Stimulated activated CD4-positive, alpha-beta T cell treated with anti-CD3 and anti-CD28 coated beads, Interleukin-2, amount 100 ng/mL, for 4 hours (primary cell): ENCODE measurements at regions not wholly inside any gene's neighbourhood (a gene's known extent, or its start where the extent isn't known, plus 50 kb on each side); places are given as distances from the start of the nearest gene placed in this dataset.

Experiments
- DNase-seq: peaks from one replicate; pipeline ENCODE4 v3.0.0-alpha.2; 2020; ENCODE audit warnings: low read depth

DNA sequence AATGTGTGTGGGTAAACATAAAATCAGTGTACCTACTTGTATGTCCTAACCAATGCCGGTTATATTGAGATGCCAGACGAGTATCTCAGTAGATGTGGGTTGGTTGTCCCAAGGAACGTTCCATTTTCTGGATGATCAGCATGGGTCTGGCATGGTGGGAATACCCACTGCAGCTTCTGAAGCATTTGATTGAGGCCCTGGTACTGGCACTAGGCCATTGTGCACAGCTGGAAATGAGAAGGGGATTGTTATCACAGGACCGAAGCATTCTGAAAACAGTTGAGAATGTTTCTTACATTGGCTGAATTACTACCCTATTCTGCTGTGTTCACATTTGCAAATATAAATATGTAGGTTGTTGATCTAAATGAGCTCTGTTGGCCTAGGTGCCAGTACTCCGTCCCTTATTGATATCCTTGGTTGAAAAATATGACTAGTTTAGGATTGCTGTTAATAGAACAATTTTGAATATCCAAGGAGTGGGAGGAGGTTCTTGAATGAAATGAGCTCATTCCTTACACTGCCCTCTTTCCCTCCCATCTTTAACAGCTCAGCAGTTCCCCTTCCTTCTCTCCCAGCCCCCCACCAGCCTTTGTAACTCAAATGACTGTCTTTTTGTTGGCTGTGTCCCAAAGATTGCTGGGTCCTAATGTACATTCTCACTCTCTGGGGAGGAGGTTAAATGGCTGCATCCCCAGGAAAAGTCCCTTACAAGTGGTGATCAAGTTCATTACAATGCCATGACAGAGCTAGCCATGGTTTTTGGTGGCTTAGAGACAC is 293.3 kb upstream of the TPM1 start:
- no peak for DNase-seq

DNA sequence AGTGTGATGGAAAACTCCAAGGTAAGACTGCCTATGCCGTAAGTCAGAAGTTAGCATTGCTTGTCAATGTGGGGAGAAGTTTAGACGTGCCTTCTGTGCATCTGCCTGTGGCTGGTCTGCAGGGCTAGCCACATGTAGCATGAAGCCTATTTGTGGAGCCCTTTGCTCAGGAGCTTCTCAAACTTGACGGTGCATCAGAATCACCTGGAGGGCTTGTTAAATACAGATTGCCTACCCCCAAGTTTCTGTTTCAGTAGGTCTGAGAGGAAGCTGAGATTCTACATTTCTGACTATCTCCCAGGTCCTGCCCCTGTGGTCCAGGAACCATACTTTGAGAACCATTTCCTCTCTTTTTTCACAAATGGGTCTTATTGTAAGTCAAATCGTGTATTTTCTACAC is 292.1 kb upstream of the TPM1 start:
- DNase-seq, result no peak

GRCh38 chr15:62752657-62753517 is 289.7 kb upstream of the TPM1 start:
- no peak for DNase-seq

DNA sequence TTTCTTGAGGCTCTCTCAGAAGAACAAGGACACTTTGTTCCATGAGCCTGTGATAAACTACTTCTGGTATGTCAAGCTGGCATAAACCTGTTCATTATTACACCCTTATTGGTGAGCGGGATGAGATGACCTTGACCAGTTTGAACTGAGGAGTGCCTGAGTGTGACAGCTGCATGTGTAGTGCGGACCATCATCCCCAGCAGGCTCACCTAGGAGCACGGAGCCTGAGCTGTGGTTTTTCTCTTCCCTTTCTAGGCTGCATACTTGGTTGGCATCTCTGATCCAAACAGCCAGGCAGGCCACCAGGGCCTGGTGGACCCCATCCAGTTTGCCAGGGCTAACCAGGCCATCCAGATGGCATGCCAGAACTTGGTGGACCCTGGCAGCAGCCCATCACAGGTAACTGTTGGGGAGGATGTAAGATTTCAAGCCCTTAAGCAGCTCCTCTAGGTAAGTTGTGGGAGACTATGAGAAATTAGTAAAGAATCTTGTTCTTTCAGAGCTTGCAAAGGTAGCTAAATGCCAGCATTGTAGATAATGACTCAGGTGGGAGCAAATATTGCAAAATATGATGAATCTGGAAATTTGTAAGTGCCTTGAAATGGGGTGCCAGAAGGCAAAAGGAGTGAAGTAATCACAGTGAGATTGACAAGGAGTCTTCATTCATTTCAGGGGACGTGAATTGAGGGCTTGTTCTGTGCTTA is 288.9 kb upstream of the TPM1 start:
- no peak for DNase-seq

DNA sequence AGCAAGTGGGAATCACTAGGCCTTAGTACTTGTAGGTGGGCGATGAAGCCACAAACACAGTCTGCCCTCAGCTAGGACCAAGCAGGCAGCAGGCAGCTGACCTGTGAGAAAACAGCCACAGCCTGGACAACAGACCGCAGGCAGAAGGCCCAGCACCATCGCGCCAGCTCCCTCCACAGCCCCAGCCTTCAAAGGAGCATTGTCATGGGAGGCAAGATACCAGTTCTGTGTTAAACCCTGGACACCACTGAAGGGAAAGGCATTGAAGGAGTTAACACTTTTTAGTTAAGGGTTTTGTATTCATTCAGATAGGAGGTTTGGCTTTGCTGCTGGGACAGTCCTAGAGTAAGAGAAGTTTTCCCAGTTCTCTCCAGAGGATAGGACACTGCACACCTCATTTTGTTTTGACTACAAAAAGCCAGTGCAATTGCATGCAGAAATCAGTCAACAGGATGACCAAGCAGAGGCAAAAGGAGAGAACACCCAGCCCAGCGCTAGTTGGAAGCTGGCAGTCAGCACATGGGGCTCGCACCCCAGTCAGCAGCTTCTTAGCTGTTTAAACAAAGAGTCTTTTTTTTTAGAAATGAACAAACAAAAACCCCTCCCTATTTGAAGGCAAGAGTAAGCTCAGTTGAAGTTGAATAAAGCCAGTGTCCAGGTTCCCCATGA is 286.1 kb upstream of the TPM1 start:
- no peak for DNase-seq

DNA sequence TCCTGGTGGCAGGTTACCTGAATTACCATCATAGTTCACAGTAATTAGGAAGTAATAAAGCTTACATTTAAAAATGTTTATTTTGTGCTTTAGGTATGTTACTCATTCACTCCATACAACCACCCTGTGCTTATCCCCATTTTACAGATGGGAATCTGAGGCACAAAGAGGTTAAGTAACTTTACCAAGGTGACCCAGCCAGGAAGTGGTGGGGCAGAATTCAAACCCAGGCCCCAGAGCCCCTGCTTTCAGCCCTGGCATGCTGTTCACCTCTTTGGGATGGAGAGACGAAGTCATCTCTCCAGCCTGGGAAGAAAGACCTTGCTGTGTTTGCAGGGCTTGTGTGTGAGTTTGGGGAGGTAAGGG is 285.6 kb upstream of the TPM1 start:
- no peak for DNase-seq

GRCh38 chr15:62757535-62757934 is 285.0 kb upstream of the TPM1 start:
- no peak for DNase-seq

- DNase-seq, result no peak
Measured at GRCh38 chr15:62758126-62758951, 284.2 kb upstream of the TPM1 start.

GRCh38 chr15:62758952-62759349 is 283.6 kb upstream of the TPM1 start:
- DNase-seq, result no peak

- DNase-seq, result no peak
Measured at GRCh38 chr15:62760538-62760937, 282.0 kb upstream of the TPM1 start.

DNA sequence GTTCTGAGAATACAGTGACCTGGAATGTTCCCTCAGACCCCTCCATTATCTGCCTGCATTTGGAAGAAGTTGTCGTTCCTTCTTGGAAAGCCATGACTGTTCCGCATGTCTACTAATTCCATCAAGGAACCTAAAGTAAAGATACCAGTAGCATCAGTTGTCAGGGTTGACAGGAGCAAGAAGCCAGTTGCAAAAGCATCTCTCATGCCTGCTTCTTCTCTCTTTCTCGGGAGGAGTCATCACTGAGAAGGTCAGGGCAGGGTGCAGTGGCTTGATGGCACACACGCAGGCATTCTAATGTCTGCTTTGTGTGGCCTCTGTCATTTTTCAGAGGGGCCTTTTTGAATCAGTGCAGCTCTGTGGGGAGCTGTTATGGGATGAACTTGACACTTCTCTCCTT is 276.6 kb upstream of the TPM1 start:
- no peak for DNase-seq

DNA sequence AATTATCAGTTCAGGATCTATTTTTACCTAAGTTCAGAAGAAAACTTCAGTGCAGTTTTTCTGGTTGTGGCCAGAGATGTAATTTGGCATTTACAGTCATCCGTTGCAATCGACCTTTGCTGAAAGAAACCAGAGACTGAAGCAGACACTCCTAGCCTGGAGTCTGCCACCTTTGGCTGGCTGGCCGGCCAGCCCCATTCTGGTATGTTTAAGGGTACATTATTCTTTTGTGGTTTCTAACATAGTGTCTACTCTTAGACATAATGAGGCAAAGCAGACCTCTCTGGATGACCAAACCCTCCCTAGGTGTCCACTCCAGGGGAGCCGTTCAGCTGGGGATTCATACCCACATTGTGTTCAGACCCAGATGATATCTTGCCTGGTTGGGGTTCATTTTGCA is 275.9 kb upstream of the TPM1 start:
- no peak for DNase-seq

GRCh38 chr15:62769604-62770003 is 272.9 kb upstream of the TPM1 start:
- DNase-seq, result no peak

GRCh38 chr15:62770111-62770660 is 272.4 kb upstream of the TPM1 start:
- DNase-seq, result no peak

- DNase-seq, result no peak
Measured at GRCh38 chr15:62770752-62771151, 271.8 kb upstream of the TPM1 start.

DNA sequence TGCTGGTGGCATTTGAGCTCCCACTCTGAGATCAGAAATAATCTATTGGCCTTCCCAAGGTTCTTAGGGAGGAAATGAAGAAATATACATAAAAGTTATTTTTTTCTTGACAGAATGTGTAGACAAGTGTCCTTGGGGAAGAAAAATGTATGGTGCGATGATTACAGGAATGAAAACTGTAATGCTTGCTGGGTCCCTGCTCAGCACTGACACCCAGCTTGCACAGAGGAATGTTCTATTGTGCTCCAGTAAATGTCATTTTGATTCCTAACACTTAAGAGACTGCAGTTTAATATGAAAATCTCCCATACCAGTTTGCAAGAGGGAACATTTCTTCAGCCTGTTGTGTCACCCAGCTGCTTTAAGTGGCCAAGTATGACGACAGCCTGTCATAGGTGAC is 271.3 kb upstream of the TPM1 start:
- DNase-seq, result no peak

DNA sequence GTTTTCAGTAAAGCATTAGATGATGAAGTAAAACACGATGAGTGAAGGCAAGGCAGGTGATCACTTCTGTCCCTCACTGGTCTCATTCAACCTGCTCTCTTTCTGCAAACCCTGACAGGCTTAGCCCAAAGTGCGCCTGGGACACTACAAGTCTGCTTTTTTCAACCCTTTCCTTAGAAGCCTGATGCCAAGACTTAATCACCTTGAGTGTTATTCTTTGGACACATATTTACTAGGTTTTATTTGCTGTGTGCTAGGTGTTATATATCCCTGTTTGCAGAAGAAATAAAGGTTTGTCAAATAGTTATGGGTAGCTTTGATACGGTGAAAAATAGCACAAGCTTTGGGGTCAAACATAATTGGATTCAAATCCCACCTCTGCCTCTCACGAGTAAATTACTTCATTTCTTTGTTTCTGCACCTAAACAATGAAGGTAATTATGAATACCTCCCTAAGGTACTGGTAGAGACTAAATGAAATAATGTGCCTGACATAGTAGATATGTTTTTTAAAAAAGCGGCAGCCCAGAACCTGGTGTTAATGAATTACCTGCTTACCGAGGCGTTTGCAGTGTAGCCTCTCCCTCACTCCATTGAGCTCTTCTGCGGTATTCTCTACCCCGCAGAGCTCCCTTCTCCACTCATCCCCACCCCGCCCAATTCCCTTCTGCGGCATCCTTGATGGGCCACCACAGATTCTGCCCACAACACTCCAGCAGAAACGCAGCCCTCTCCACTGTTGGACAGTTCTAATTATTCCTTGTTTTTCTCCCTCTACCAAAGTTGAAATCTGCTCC is 269.0 kb upstream of the TPM1 start:
- no peak for DNase-seq

- no peak for DNase-seq
Measured at GRCh38 chr15:62775932-62776331, 266.6 kb upstream of the TPM1 start.

DNA sequence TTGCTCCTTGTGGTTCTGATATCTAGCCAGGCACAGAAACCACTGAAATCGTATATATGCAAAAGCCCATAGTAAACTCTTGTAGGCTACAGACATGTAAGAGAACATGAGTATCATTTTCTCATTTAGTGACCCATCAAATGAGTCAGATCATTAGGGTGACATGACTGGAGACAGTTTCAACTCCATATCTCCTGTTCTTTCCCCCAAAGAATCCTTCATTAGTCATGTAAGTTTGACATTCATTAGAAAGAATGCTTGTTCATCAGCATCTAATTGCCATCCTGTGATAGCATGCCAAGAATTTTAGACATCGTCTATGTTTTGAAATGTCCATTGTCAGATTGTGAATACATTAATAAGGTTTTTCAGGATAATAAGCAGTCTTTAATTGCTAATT is 264.9 kb upstream of the TPM1 start:
- DNase-seq, result no peak

- DNase-seq, result no peak
Measured at GRCh38 chr15:62779036-62779770, 263.3 kb upstream of the TPM1 start.
